Stomach (tissue), 8 donors: ENCODE measurements at regions not wholly inside any gene's neighbourhood (a gene's known extent, or its start where the extent isn't known, plus 50 kb on each side); places are given as distances from the start of the nearest gene placed in this dataset.

Experiments
- DNase-seq, 2 donors: peaks; one replicate each; pipeline versions ENCODE4 v3.0.0 to v3.0.0-alpha.2; 2013 to 2019
- H3K27ac ChIP-seq, 5 donors: fragments of 200-600 bp in 4 of 5; sonication (generic) in 4 of 5; one replicate each; pipeline ENCODE4 v1.5.1; 2013 to 2019; ENCODE audit warnings: mild to moderate bottlenecking in 1 of 5, moderate library complexity in 1 of 5
- H3K27me3 ChIP-seq, 3 donors: fragments of 200-600 bp; sonication (generic); one replicate each; pipeline ENCODE4 v1.5.1; 2017 to 2019; ENCODE audit warnings: mixed run types in 1 of 3
- H3K36me3 ChIP-seq, 4 donors: fragments of 200-600 bp; sonication (generic); 1 replicate in 3 of 4; 2 replicates in 1 of 4; pipeline ENCODE4 v1.5.1; 2016 to 2019
- H3K4me1 ChIP-seq, 4 donors: fragments of 200-600 bp; sonication (generic); one replicate each; pipeline ENCODE4 v1.5.1; 2016 to 2019
- H3K4me3 ChIP-seq, 4 donors: fragments of 200-600 bp; sonication (generic) in 3 of 4; one replicate each; pipeline ENCODE4 v1.5.1; 2016 to 2019; ENCODE audit warnings: mild to moderate bottlenecking in 1 of 4
- H3K9me3 ChIP-seq, 4 donors: fragments of 200-600 bp; sonication (generic); one replicate each; pipeline ENCODE4 v1.5.1; 2016 to 2019
- CTCF ChIP-seq, 7 experiments: fragments of 450-650 bp in 4 of 7; fragments of 200-600 bp in 3 of 7; sonication (generic) in 3 of 7; IDR thresholded peaks; one replicate each; pipeline ENCODE4 v1.5.1; 2016 to 2019; ENCODE audit warnings: antibody characterized with exemption in 7 of 7, control low read depth in 2 of 7, mild to moderate bottlenecking in 1 of 7
- EP300 ChIP-seq: sonication (generic); formaldehyde crosslinking; IDR thresholded peaks from one replicate; pipeline ENCODE4 v1.6.1; 2017; ENCODE audit warnings: antibody characterized with exemption
- POLR2A ChIP-seq, 4 donors: fragments of 450-650 bp; IDR thresholded peaks; one replicate each; pipeline ENCODE4 v1.6.1; 2016; ENCODE audit warnings: antibody characterized with exemption in 4 of 4, control low read depth in 2 of 4, mild to moderate bottlenecking in 1 of 4, moderate library complexity in 1 of 4
- POLR2AphosphoS5 ChIP-seq, 3 donors: sonication (generic); formaldehyde crosslinking; IDR thresholded peaks; one replicate each; pipeline ENCODE4 v1.6.1; 2016; ENCODE audit warnings: antibody characterized with exemption in 3 of 3
- WGBS, 5 donors: extraction: QIAGEN DNeasy Blood & Tissue Kit in 3 of 5; methylation state at CpG; one replicate each; pipeline versions ENCODE4 v1.1.5 to v1.1.7; 2013 to 2018; 5-methylcytosine and 5-hydroxymethylcytosine counted together
- intact Hi-C: fragments of 100-400 bp; cut with DNase I; formaldehyde crosslinking; loops from one replicate; pipeline ENCODE4 v1.15.1; 2023; ENCODE audit warnings: low total_unique reads
- donor health status: healthy with polysubstance abuse.
- donor health status: Bipolar disorder and iron deficiency.
- donor health status: healthy.

- Histone ChIP-seq H3K9me3 (no peaks in the 10 kb centered on the region), H3K36me3 (no peaks in the 10 kb centered on the region), H3K4me1 (peaks cover 0 to 23% (median 13%) of the 10 kb centered on the region in 4 donors), H3K4me3 (no peak overlapping the region), H3K27ac (peak overlapping the region; percentile 35 to 87 (median 48)), H3K27me3 (no peaks in the 10 kb centered on the region)
- 25 to 50% (median 31%) methylated on average over 2 of the region's 2 CpGs for WGBS, 5 donors
- TF ChIP-seq POLR2AphosphoS5 (IDR thresholded peaks at IDR 0.05) (peak in 2 of 3 donors; percentile 22 to 47), CTCF (IDR thresholded peaks at IDR 0.05) (no peak), EP300 (no peak), POLR2A (IDR thresholded peaks at IDR 0.05) (no peak)
- DNase-seq = peak in 1 of 2 donors; percentile 51
- intact Hi-C loops = no loop called here
Measured at GRCh38 chr1:168842916-168843315, 113.9 kb upstream of the DPT start.

GRCh38 chr1:168843401-168843800 lies 114.4 kb upstream of the DPT start:
- DNase-seq = no peak
- TF ChIP-seq CTCF (IDR thresholded peaks at IDR 0.05) (no peak), EP300 (no peak), POLR2AphosphoS5 (IDR thresholded peaks at IDR 0.05) (no peak), POLR2A (IDR thresholded peaks at IDR 0.05) (no peak)
- Histone ChIP-seq H3K27me3 (no peaks in the 10 kb centered on the region), H3K4me3 (no peak overlapping the region), H3K27ac (peak overlapping the region; percentile 35 to 87 (median 48)), H3K36me3 (no peaks in the 10 kb centered on the region), H3K9me3 (no peaks in the 10 kb centered on the region), H3K4me1 (peaks cover 0 to 23% (median 13%) of the 10 kb centered on the region in 4 donors)
- WGBS, 5 donors = 82 to 91% (median 88%) methylated on average over 4 of the region's 4 CpGs
- intact Hi-C loops = no loop called here

GRCh38 chr1:168843950-168844349 lies 114.9 kb upstream of the DPT start:
- no peak overlapping the region for H3K4me3 ChIP-seq
- H3K36me3 ChIP-seq = no peaks in the 10 kb centered on the region
- no peak for TF ChIP-seq CTCF (IDR thresholded peaks at IDR 0.05)
- TF ChIP-seq POLR2A (IDR thresholded peaks at IDR 0.05) = no peak
- TF ChIP-seq POLR2AphosphoS5 (IDR thresholded peaks at IDR 0.05) = no peak
- TF ChIP-seq EP300 = no peak
- WGBS, 5 donors = 94 to 97% (median 96%) methylated on average over 2 of the region's 2 CpGs
- peaks cover 0 to 23% (median 13%) of the 10 kb centered on the region in 4 donors for H3K4me1 ChIP-seq
- H3K27me3 ChIP-seq = no peaks in the 10 kb centered on the region
- peak overlapping the region in 3 of 5 donors; percentile 43 to 87 (median 81) for H3K27ac ChIP-seq
- H3K9me3 ChIP-seq = no peaks in the 10 kb centered on the region
- DNase-seq = no peak
- intact Hi-C loops = no loop called here

GRCh38 chr1:168845140-168845539 lies 116.1 kb upstream of the DPT start:
- H3K27me3 ChIP-seq = no peaks in the 10 kb centered on the region
- 29 to 53% (median 45%) methylated on average over 2 of the region's 2 CpGs for WGBS, 5 donors
- H3K9me3 ChIP-seq = no peaks in the 10 kb centered on the region
- H3K27ac ChIP-seq = peak overlapping the region; percentile 71 to 90 (median 81)
- DNase-seq = peak; percentile 51 to 74
- H3K36me3 ChIP-seq = no peaks in the 10 kb centered on the region
- TF ChIP-seq POLR2AphosphoS5 (IDR thresholded peaks at IDR 0.05) = peak in 1 of 3 donors; percentile 69
- TF ChIP-seq POLR2A (IDR thresholded peaks at IDR 0.05) = no peak
- H3K4me1 ChIP-seq = peaks cover 0 to 23% (median 13%) of the 10 kb centered on the region in 4 donors
- no peak overlapping the region for H3K4me3 ChIP-seq
- intact Hi-C loops = no loop called here

GRCh38 chr1:168848051-168848450 lies 119.0 kb upstream of the DPT start:
- WGBS, 5 donors = 81 to 86% (median 81%) methylated on average over 3 of the region's 3 CpGs
- Histone ChIP-seq H3K9me3 (no peaks in the 10 kb centered on the region), H3K27ac (no peak overlapping the region), H3K36me3 (no peaks in the 10 kb centered on the region), H3K4me1 (peaks cover 0 to 18% (median 12%) of the 10 kb centered on the region in 4 donors), H3K27me3 (no peaks in the 10 kb centered on the region), H3K4me3 (no peak overlapping the region)
- TF ChIP-seq POLR2A (IDR thresholded peaks at IDR 0.05) (no peak), POLR2AphosphoS5 (IDR thresholded peaks at IDR 0.05) (no peak), EP300 (no peak), CTCF (IDR thresholded peaks at IDR 0.05) (no peak)
- DNase-seq = no peak
- intact Hi-C loops = no loop called here
